Tibial nerve (tissue), 4 donors: ENCODE measurements at regions not wholly inside any gene's neighbourhood (a gene's known extent, or its start where the extent isn't known, plus 50 kb on each side); places are given as distances from the start of the nearest gene placed in this dataset.

ENCODE experiments used
- EP300 ChIP-seq, 2 donors: sonication (generic); formaldehyde crosslinking; IDR thresholded peaks; one replicate each; pipeline ENCODE4 v1.6.1; 2017; ENCODE audit warnings: antibody characterized with exemption in 2 of 2, mild to moderate bottlenecking in 1 of 2
- POLR2A ChIP-seq, 2 donors: fragments of 450-650 bp; IDR thresholded peaks; one replicate each; pipeline ENCODE4 v1.6.1; 2017; ENCODE audit warnings: antibody characterized with exemption in 2 of 2, mild to moderate bottlenecking in 2 of 2, moderate library complexity in 2 of 2
- TF ChIP-seq, protein P1 (sequence below), 5 experiments: fragments of 200-600 bp in 3 of 5; fragments of 450-650 bp in 2 of 5; sonication (generic) in 3 of 5; IDR thresholded peaks; one replicate each; pipeline ENCODE4 v1.5.1; 2016 to 2019; ENCODE audit warnings: antibody characterized with exemption in 5 of 5, mild to moderate bottlenecking in 3 of 5, moderate library complexity in 2 of 5

DNA sequence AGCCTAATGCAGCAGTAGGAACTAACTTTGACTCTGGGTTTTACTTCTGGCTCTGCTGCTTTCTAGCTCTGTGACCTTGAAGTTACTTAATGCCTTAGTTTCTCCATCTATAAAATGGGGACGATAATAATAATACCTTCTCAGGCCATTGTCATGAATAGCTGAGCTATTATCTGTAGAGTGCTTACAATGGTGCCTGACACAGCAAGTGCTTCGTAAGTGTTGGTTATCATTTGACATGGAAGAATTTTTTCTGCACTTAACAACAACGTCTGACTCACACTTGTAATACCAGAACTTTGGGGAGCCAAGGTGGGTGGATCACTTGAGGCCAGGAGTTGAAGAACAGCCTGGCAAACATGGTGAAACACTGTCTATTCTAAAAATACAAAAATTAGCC lies 140.5 kb downstream of the ARL4A start:
- TF ChIP-seq, protein P1, sequence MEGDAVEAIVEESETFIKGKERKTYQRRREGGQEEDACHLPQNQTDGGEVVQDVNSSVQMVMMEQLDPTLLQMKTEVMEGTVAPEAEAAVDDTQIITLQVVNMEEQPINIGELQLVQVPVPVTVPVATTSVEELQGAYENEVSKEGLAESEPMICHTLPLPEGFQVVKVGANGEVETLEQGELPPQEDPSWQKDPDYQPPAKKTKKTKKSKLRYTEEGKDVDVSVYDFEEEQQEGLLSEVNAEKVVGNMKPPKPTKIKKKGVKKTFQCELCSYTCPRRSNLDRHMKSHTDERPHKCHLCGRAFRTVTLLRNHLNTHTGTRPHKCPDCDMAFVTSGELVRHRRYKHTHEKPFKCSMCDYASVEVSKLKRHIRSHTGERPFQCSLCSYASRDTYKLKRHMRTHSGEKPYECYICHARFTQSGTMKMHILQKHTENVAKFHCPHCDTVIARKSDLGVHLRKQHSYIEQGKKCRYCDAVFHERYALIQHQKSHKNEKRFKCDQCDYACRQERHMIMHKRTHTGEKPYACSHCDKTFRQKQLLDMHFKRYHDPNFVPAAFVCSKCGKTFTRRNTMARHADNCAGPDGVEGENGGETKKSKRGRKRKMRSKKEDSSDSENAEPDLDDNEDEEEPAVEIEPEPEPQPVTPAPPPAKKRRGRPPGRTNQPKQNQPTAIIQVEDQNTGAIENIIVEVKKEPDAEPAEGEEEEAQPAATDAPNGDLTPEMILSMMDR (IDR thresholded peaks at IDR 0.05), result no peak
- TF ChIP-seq EP300 (IDR thresholded peaks at IDR 0.05), result no peak
- no peak for TF ChIP-seq POLR2A (IDR thresholded peaks at IDR 0.05)
